Glutamatergic neuron (in vitro differentiated cells): ENCODE measurements at regions not wholly inside any gene's neighbourhood (a gene's known extent, or its start where the extent isn't known, plus 50 kb on each side); places are given as distances from the start of the nearest gene placed in this dataset.

Experiments
- DNase-seq: peaks from one replicate; pipeline ENCODE4 v3.0.0; 2022
- H3K27ac Mint-ChIP-seq: one replicate; pipeline ENCODE4 v1.8.0; 2020; ENCODE audit warnings: mild to moderate bottlenecking, mixed read lengths, inconsistent platforms; ENCODE audit not compliant: unreplicated experiment
- H3K27me3 Mint-ChIP-seq: one replicate; pipeline ENCODE4 v1.8.0; 2020; ENCODE audit warnings: mild to moderate bottlenecking, moderate library complexity, mixed read lengths, inconsistent platforms; ENCODE audit not compliant: unreplicated experiment
- H3K36me3 Mint-ChIP-seq: one replicate; pipeline ENCODE4 v1.8.0; 2020; ENCODE audit warnings: mild to moderate bottlenecking, mixed read lengths, inconsistent platforms; ENCODE audit not compliant: unreplicated experiment
- H3K4me1 Mint-ChIP-seq: one replicate; pipeline ENCODE4 v1.8.0; 2020; ENCODE audit warnings: mild to moderate bottlenecking, low read depth, mixed read lengths, inconsistent platforms; ENCODE audit not compliant: unreplicated experiment
- H3K4me3 Mint-ChIP-seq: one replicate; pipeline ENCODE4 v1.8.0; 2020; ENCODE audit warnings: mild to moderate bottlenecking, mixed read lengths, inconsistent platforms; ENCODE audit not compliant: unreplicated experiment
- H3K9me3 Mint-ChIP-seq: one replicate; pipeline ENCODE4 v1.8.0; 2020; ENCODE audit warnings: mild to moderate bottlenecking, moderate library complexity, mixed read lengths, inconsistent platforms; ENCODE audit not compliant: unreplicated experiment
- TF ChIP-seq, protein P1 (sequence below): fragments of 200-600 bp; sonication (generic); IDR thresholded peaks from one replicate; pipeline ENCODE4 v1.5.0; 2021; ENCODE audit not compliant: partially characterized antibody, unreplicated experiment

DNA sequence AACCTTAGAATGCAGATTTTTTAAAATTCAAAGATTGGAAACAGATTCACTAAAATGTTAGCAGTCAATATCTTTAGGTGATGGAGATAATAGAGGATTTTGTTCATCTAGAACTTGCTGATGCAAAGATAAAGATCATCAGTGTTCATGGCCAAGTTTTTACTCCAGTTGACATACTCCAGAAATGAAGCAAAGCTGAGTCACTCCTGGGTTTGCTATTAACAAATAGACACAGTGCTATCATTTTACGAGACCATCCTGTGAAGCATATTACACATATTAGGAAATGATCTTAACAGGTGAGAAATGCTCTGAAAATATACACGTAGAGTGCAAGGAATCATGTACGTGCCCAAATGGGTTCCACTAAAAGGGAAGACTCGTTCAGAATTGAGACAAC lies 170.6 kb upstream of the FAM9B start:
- Mint-ChIP-seq H3K27me3 (no peaks in the 10 kb centered on the region), H3K4me3 (no peak overlapping the region), H3K4me1 (no peaks in the 10 kb centered on the region), H3K27ac (no peak overlapping the region), H3K36me3 (peaks cover 7% of the 10 kb centered on the region), H3K9me3 (peaks cover 2% of the 10 kb centered on the region)
- TF ChIP-seq, protein P1, sequence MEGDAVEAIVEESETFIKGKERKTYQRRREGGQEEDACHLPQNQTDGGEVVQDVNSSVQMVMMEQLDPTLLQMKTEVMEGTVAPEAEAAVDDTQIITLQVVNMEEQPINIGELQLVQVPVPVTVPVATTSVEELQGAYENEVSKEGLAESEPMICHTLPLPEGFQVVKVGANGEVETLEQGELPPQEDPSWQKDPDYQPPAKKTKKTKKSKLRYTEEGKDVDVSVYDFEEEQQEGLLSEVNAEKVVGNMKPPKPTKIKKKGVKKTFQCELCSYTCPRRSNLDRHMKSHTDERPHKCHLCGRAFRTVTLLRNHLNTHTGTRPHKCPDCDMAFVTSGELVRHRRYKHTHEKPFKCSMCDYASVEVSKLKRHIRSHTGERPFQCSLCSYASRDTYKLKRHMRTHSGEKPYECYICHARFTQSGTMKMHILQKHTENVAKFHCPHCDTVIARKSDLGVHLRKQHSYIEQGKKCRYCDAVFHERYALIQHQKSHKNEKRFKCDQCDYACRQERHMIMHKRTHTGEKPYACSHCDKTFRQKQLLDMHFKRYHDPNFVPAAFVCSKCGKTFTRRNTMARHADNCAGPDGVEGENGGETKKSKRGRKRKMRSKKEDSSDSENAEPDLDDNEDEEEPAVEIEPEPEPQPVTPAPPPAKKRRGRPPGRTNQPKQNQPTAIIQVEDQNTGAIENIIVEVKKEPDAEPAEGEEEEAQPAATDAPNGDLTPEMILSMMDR = no peak
- no peak for DNase-seq

DNA sequence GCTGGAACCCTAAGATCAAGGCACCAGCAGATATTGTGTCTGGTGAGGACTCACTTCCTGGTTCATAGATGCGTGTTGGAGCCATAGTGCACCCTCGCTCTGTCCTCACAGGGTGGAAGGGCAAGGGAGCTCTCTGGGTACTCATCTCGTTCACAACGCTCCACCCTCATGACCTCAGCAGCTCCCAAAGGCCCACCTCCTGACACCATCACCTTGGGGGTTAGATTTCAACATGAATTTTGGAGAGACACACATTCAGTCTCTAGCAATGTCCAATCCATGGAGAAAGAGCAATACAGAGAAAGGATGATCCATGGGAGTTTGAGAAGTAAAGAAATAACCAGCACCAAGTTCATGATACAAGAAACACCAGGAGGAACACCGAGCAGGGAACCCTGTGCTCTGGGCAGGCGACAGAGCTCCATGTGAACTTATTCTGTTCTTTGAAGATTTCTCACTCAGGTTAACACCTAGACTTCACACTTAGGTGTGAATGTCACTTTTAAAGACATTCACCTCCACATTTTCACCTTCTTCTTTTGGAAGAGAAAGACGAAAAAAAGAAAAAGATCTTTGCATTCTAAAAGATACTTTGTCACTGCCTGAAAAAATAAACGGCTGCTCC lies 171.8 kb upstream of the FAM9B start:
- DNase-seq = no peak
- Mint-ChIP-seq H3K27me3 (no peaks in the 10 kb centered on the region), H3K4me3 (no peak overlapping the region), H3K4me1 (no peaks in the 10 kb centered on the region), H3K27ac (no peak overlapping the region), H3K9me3 (peaks cover 2% of the 10 kb centered on the region), H3K36me3 (peaks cover 7% of the 10 kb centered on the region)
- TF ChIP-seq, protein P1 = no peak

DNA sequence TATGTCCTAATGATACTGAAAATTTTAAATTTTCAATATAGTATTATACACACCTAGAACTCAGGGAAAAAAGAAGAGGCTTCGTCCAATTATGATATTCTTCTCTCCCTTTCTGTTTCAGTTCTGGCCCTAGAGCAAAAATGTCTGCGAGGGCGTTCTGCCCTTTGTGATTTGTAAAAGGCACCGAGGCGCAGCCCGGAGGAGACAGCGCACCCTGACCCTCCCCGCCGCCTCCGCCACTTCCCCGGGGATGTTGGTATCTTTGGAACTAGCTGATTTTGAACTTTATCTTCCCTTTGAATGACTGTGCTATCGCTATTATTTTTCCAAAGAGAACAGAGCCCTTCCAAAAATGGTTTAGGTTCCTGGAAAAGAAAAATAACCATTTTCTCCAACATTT lies 173.2 kb upstream of the FAM9B start:
- Mint-ChIP-seq H3K4me1 (no peaks in the 10 kb centered on the region), H3K4me3 (no peak overlapping the region), H3K27me3 (no peaks in the 10 kb centered on the region), H3K9me3 (peaks cover 2% of the 10 kb centered on the region), H3K27ac (no peak overlapping the region), H3K36me3 (peaks cover 7% of the 10 kb centered on the region)
- TF ChIP-seq, protein P1 = no peak
- DNase-seq = no peak

DNA sequence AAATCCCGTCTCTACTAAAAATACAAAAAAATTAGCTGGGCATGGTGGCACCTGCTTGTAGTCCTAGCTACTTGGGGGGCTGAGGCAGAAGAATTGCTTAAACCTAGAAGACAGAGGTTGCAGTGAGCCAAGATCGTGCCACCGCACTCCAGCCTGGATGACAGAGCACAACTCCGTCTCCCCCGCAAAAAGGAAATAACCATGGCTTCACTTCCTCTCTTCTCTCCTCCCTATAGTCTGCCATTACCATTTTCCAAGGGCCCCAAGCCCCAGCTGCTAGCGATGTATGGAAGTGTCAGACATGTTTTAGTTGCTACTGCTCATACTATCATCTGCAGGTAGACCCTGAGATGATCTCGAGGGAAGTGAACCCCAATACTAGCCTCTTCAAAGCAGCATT lies 177.3 kb upstream of the FAM9B start:
- Mint-ChIP-seq H3K27me3 (no peaks in the 10 kb centered on the region), H3K4me1 (no peaks in the 10 kb centered on the region), H3K36me3 (no peaks in the 10 kb centered on the region), H3K9me3 (no peaks in the 10 kb centered on the region), H3K4me3 (no peak overlapping the region), H3K27ac (no peak overlapping the region)
- TF ChIP-seq, protein P1 = no peak
- DNase-seq = no peak

DNA sequence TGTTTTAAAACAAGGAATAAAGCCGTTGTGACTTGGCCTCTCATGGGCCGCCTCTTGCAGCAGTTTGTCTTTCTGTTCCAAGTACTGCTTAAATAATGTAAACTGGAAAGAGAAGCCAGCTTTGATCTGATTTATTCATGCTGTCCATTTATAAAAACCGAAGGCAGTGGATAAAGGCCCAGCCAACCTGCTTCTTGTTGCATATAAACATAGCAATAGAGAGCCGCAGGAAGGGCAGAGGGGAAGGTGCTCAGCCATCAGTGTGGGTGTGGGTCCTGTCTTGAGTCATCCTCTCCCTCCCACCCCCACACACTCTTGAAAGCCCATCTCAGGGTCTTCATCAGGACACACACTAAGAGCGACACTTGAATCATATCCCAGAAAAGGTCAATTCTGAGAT lies 187.9 kb upstream of the FAM9B start:
- Mint-ChIP-seq H3K27me3 (no peaks in the 10 kb centered on the region), H3K27ac (no peak overlapping the region), H3K4me1 (no peaks in the 10 kb centered on the region), H3K4me3 (no peak overlapping the region), H3K36me3 (peaks cover 5% of the 10 kb centered on the region), H3K9me3 (no peaks in the 10 kb centered on the region)
- no peak for DNase-seq
- TF ChIP-seq, protein P1 = no peak
